Gastroesophageal sphincter (tissue), 4 donors: ENCODE measurements at regions not wholly inside any gene's neighbourhood (a gene's known extent, or its start where the extent isn't known, plus 50 kb on each side); places are given as distances from the start of the nearest gene placed in this dataset.

ENCODE experiments used
- ATAC-seq: fragments of 150-250 bp; one replicate; pipeline ENCODE4 v1.9.1; 2016; ENCODE audit warnings: mild to moderate bottlenecking, moderate library complexity
- H3K27ac ChIP-seq, 4 donors: fragments of 200-600 bp; sonication (generic) in 3 of 4; 1 replicate in 3 of 4; 2 replicates in 1 of 4; pipeline ENCODE4 v1.5.1; 2016 to 2019
- H3K27me3 ChIP-seq: fragments of 200-600 bp; sonication (generic); one replicate; pipeline ENCODE4 v1.5.1; 2019
- H3K36me3 ChIP-seq, 2 donors: fragments of 200-600 bp; sonication (generic); one replicate each; pipeline ENCODE4 v1.5.1; 2019; ENCODE audit warnings: control low read depth in 1 of 2
- H3K4me1 ChIP-seq, 3 donors: fragments of 200-600 bp; sonication (generic); 1 replicate in 2 of 3; 2 replicates in 1 of 3; pipeline ENCODE4 v1.5.1; 2016 to 2019; ENCODE audit warnings: control low read depth in 2 of 3
- H3K4me3 ChIP-seq, 2 donors: fragments of 200-600 bp; sonication (generic); one replicate each; pipeline ENCODE4 v1.5.1; 2019; ENCODE audit warnings: mild to moderate bottlenecking in 1 of 2, moderate library complexity in 1 of 2
- H3K9me3 ChIP-seq, 3 donors: fragments of 200-600 bp; sonication (generic); one replicate each; pipeline ENCODE4 v1.5.1; 2017 to 2019; ENCODE audit warnings: control low read depth in 2 of 3
- EP300 ChIP-seq: sonication (generic); formaldehyde crosslinking; IDR thresholded peaks from one replicate; pipeline ENCODE4 v1.6.1; 2017; ENCODE audit warnings: antibody characterized with exemption, mild to moderate bottlenecking
- POLR2A ChIP-seq, 2 donors: fragments of 450-650 bp; IDR thresholded peaks; one replicate each; pipeline ENCODE4 v1.6.1; 2017; ENCODE audit warnings: antibody characterized with exemption in 2 of 2, mild to moderate bottlenecking in 2 of 2, moderate library complexity in 1 of 2
- POLR2AphosphoS5 ChIP-seq: sonication (generic); formaldehyde crosslinking; IDR thresholded peaks from one replicate; pipeline ENCODE4 v1.6.1; 2017; ENCODE audit warnings: antibody characterized with exemption
- WGBS, 2 donors: methylation state at CpG; one replicate each; pipeline ENCODE4 v1.1.5; 2018; ENCODE audit warnings: low coverage in 1 of 2; 5-methylcytosine and 5-hydroxymethylcytosine counted together
- TF ChIP-seq, protein P1 (sequence below), 4 experiments: fragments of 200-600 bp in 2 of 4; fragments of 450-650 bp in 2 of 4; sonication (generic) in 1 of 4; IDR thresholded peaks; one replicate each; pipeline ENCODE4 v1.5.1; 2017 to 2019; ENCODE audit warnings: antibody characterized with exemption in 4 of 4, mild to moderate bottlenecking in 2 of 4, moderate library complexity in 2 of 4

DNA sequence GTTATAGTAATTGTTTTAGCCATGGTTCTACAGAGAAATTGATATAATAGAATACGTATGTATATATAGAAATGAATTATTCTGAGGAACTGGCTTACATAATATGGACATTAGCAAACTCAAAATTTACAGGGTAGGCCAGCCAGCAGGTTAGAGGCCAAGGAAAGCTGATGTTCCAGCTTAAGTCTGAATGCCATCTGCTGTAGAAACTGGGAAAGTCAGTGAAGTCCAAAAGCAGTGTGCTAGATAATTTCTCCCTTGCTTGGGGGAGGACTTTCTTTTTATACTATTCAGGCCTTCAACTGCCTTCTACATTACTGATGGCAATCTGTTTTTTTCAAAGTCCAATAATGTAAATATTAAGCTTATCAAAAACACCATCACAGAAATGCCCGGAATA is 1174.7 kb downstream of the ZPLD1 start:
- Histone ChIP-seq H3K27ac (no peak overlapping the region), H3K4me1 (peaks cover 0 to 5% (median 0%) of the 10 kb centered on the region in 3 donors), H3K9me3 (no peaks in the 10 kb centered on the region), H3K4me3 (no peak overlapping the region), H3K27me3 (no peaks in the 10 kb centered on the region), H3K36me3 (no peaks in the 10 kb centered on the region)
- TF ChIP-seq POLR2A (IDR thresholded peaks at IDR 0.05) (no peak), POLR2AphosphoS5 (no peak), EP300 (no peak)
- TF ChIP-seq, protein P1, sequence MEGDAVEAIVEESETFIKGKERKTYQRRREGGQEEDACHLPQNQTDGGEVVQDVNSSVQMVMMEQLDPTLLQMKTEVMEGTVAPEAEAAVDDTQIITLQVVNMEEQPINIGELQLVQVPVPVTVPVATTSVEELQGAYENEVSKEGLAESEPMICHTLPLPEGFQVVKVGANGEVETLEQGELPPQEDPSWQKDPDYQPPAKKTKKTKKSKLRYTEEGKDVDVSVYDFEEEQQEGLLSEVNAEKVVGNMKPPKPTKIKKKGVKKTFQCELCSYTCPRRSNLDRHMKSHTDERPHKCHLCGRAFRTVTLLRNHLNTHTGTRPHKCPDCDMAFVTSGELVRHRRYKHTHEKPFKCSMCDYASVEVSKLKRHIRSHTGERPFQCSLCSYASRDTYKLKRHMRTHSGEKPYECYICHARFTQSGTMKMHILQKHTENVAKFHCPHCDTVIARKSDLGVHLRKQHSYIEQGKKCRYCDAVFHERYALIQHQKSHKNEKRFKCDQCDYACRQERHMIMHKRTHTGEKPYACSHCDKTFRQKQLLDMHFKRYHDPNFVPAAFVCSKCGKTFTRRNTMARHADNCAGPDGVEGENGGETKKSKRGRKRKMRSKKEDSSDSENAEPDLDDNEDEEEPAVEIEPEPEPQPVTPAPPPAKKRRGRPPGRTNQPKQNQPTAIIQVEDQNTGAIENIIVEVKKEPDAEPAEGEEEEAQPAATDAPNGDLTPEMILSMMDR (IDR thresholded peaks at IDR 0.05), result no peak
- ATAC-seq, result no peak
- WGBS, 2 donors, result 78 to 95% methylated on average over 2 of the region's 2 CpGs

DNA sequence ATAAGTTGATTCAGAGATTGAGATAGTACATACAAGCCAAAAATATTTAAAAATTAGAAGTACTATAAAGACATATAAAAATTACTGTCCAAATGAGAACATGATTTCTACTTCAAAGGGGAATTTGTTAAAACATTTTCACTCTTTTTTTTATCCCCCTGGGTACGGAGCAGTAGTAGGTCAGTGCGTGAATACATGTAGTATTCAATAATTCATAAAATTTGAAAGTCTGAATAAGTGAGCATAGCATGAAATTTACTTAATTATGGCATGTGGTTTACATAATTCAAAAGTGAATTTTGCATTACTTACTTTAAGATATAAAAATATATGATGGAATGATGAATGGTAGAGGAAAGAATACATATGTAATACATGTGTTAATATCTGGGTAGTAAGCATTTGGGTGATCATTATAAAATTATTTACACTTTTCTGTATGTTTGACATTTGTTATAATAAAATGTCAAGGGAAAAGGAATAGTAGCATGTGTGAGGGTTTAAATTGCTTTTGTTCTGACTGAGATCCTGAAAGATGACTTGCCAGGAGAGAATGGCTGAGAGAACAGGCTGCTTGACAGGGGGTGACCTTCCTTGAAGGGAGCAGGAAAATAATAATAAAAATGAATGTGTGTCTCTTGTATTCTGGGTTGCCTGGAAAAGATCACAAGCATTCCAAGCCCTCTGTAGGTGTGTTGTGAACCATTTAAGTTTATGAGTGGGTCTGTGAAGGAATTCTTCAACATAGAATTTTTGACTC is 1178.8 kb downstream of the ZPLD1 start:
- Histone ChIP-seq H3K27ac (no peak overlapping the region), H3K9me3 (no peaks in the 10 kb centered on the region), H3K4me3 (no peak overlapping the region), H3K36me3 (no peaks in the 10 kb centered on the region), H3K27me3 (no peaks in the 10 kb centered on the region), H3K4me1 (peaks cover 0 to 5% (median 0%) of the 10 kb centered on the region in 3 donors)
- WGBS, 2 donors, result 83 to 90% methylated on average over 2 of the region's 2 CpGs
- ATAC-seq, result no peak
- no peak for TF ChIP-seq POLR2A (IDR thresholded peaks at IDR 0.05)
- TF ChIP-seq, protein P1 (IDR thresholded peaks at IDR 0.05), result no peak
- no peak for TF ChIP-seq EP300
- TF ChIP-seq POLR2AphosphoS5, result no peak

DNA sequence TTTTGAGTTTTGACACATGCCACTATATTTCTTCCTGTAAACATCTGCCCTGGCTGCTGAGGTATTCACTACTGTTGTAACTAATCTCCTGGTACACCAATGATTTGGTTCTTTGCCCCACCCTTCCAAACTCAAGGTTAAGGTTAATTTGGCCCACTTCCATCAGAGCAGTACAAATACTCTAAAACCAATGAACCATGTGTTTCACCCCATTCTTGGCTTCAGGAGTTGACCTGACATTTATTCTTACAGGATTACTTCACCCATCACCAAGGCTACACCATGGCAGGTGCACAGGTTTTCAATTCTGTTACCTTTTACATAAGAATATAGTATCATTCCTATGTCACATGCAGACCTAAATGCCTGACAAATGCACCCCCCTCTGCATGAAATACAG is 1179.9 kb downstream of the ZPLD1 start:
- Histone ChIP-seq H3K4me3 (no peak overlapping the region), H3K4me1 (peaks cover 0 to 5% (median 0%) of the 10 kb centered on the region in 3 donors), H3K27me3 (no peaks in the 10 kb centered on the region), H3K27ac (no peak overlapping the region), H3K9me3 (no peaks in the 10 kb centered on the region), H3K36me3 (no peaks in the 10 kb centered on the region)
- TF ChIP-seq POLR2AphosphoS5, result no peak
- TF ChIP-seq, protein P1 (IDR thresholded peaks at IDR 0.05), result no peak
- TF ChIP-seq EP300, result no peak
- no peak for TF ChIP-seq POLR2A (IDR thresholded peaks at IDR 0.05)
- no peak for ATAC-seq

DNA sequence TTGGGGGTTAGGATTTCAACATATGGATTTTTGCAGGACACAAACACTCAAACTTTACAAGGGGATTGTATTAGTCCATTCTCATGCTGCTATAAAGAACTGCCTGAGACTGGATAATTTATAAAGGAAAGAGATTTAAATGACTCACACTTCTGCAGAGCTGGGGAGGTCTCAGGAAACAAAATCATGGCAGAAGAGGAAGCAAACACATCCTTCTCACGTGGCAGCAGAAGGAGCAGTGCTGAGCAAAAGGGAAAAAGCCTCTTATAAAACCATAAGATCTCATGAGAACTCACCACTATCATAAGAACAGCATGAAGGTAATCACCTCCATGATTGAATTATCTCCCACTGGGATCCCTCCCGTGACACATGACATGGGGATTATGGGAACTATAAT is 1183.1 kb downstream of the ZPLD1 start:
- H3K4me3 ChIP-seq, result no peak overlapping the region
- no peak overlapping the region for H3K27ac ChIP-seq
- ATAC-seq, result no peak
- no peaks in the 10 kb centered on the region for H3K36me3 ChIP-seq
- no peak for TF ChIP-seq POLR2A (IDR thresholded peaks at IDR 0.05)
- TF ChIP-seq, protein P1 (IDR thresholded peaks at IDR 0.05), result no peak
- no peak for TF ChIP-seq POLR2AphosphoS5
- TF ChIP-seq EP300, result no peak
- no peaks in the 10 kb centered on the region for H3K27me3 ChIP-seq
- 53 to 68% methylated on average over 2 of the region's 2 CpGs for WGBS, 2 donors
- no peaks in the 10 kb centered on the region for H3K9me3 ChIP-seq
- H3K4me1 ChIP-seq, result no peaks in the 10 kb centered on the region

DNA sequence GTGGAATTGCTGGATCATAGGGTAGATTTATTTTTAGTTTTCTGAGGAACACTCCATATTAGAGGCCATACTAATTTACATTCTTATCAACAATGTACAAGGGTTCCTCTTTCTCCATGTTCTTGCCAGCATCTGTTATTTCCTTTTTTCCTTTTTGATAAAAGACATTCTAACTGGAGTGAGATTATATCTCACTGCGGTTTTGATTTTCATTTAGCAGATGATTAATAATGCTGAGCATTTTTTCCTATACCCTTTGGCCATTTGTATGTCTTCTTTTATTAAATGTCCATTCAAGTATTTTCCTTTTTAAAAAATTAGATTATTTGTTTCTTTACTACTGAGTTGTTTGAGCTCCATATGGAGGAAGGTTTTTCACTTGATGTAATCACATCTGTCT is 1189.5 kb downstream of the ZPLD1 start:
- H3K27me3 ChIP-seq, result no peaks in the 10 kb centered on the region
- no peak overlapping the region for H3K27ac ChIP-seq
- peaks cover 0 to 13% (median 0%) of the 10 kb centered on the region in 3 donors for H3K9me3 ChIP-seq
- H3K4me3 ChIP-seq, result no peak overlapping the region
- H3K4me1 ChIP-seq, result no peaks in the 10 kb centered on the region
- ATAC-seq, result no peak
- WGBS, 2 donors, result 23 to 32% methylated on average over 1 of the region's 1 CpG
- TF ChIP-seq POLR2A (IDR thresholded peaks at IDR 0.05) (no peak), EP300 (no peak)
- H3K36me3 ChIP-seq, result no peaks in the 10 kb centered on the region
